ENCODE measurements at regions not wholly inside any gene's neighbourhood (a gene's known extent, or its start where the extent isn't known, plus 50 kb on each side); places are given as distances from the start of the nearest gene placed in this dataset.

DNA sequence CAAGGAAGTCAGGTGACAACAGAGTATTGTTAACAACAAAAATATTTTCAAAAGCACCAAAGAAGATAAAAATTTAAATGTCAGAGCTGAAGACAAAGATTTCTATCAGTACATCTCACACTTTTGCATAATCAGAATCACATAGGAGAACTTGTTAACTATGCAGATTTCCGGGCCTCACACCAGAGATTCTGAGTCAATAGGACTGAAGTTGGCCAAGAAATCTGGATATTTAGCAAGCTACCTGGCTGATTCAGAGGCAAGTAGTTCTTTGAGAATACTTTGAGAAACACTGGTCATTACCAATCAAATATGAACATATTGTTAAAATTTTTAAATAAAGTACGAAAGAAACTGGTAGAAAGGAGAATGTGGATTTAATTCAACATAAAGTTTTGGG lies 80.5 kb upstream of the GLIS3 start:
- Mint-ChIP-seq H3K9me3 (ENCODE audit: low read depth, unreplicated experiment) (no peaks in the 10 kb centered on the region), H3K27ac (ENCODE audit: unreplicated experiment) (no peak overlapping the region), H3K36me3 (ENCODE audit: insufficient read depth, unreplicated experiment) (peaks cover 4% of the 10 kb centered on the region), H3K4me1 (ENCODE audit: low read depth, unreplicated experiment) (no peaks in the 10 kb centered on the region), H3K4me3 (ENCODE audit: low read depth, unreplicated experiment) (no peak overlapping the region), H3K27me3 (ENCODE audit: unreplicated experiment) (no peaks in the 10 kb centered on the region)
- intact Hi-C loops (cut with micrococcal nuclease; ENCODE audit: unreplicated experiment) = loop anchor here (10.0 kb wide), 1 partner anchor 164 kb away; no protein-coding TSS in a partner anchor
- no peak for DNase-seq
- CTCF ChIA-PET = no interaction called here
- TF ChIP-seq, protein P1, sequence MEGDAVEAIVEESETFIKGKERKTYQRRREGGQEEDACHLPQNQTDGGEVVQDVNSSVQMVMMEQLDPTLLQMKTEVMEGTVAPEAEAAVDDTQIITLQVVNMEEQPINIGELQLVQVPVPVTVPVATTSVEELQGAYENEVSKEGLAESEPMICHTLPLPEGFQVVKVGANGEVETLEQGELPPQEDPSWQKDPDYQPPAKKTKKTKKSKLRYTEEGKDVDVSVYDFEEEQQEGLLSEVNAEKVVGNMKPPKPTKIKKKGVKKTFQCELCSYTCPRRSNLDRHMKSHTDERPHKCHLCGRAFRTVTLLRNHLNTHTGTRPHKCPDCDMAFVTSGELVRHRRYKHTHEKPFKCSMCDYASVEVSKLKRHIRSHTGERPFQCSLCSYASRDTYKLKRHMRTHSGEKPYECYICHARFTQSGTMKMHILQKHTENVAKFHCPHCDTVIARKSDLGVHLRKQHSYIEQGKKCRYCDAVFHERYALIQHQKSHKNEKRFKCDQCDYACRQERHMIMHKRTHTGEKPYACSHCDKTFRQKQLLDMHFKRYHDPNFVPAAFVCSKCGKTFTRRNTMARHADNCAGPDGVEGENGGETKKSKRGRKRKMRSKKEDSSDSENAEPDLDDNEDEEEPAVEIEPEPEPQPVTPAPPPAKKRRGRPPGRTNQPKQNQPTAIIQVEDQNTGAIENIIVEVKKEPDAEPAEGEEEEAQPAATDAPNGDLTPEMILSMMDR (IDR thresholded peaks at IDR 0.05; ENCODE audit: unreplicated experiment) = no peak
- BruUV-seq (replicated peaks) = no TSS peak

GRCh38 chr9:4375424-4376200 lies 75.7 kb upstream of the GLIS3 start:
- CTCF ChIA-PET = interaction anchor here (0.6 to 1.6 kb wide), 2 partner anchors 60 to 216 kb away, joined by 3 to 5 read pairs; no protein-coding TSS in a partner anchor
- Mint-ChIP-seq H3K27ac (ENCODE audit: unreplicated experiment) (no peak overlapping the region), H3K36me3 (ENCODE audit: insufficient read depth, unreplicated experiment) (no peaks in the 10 kb centered on the region), H3K4me3 (ENCODE audit: low read depth, unreplicated experiment) (no peak overlapping the region), H3K27me3 (ENCODE audit: unreplicated experiment) (no peaks in the 10 kb centered on the region), H3K4me1 (ENCODE audit: low read depth, unreplicated experiment) (peaks cover 6% of the 10 kb centered on the region), H3K9me3 (ENCODE audit: low read depth, unreplicated experiment) (no peaks in the 10 kb centered on the region)
- no peak for DNase-seq
- intact Hi-C loops (cut with micrococcal nuclease; ENCODE audit: unreplicated experiment) = loop anchor here (10.0 kb wide), 1 partner anchor 641 kb away; no protein-coding TSS in a partner anchor
- no TSS peak for BruUV-seq (replicated peaks)
- TF ChIP-seq, protein P1 (IDR thresholded peaks at IDR 0.05; ENCODE audit: unreplicated experiment) = no peak

- H3K9me3 Mint-ChIP-seq (ENCODE audit: low read depth, unreplicated experiment) = no peaks in the 10 kb centered on the region
- CTCF ChIA-PET = no interaction called here
- peaks cover 6% of the 10 kb centered on the region for H3K4me1 Mint-ChIP-seq (ENCODE audit: low read depth, unreplicated experiment)
- no peaks in the 10 kb centered on the region for H3K36me3 Mint-ChIP-seq (ENCODE audit: insufficient read depth, unreplicated experiment)
- TF ChIP-seq, protein P1 (IDR thresholded peaks at IDR 0.05; ENCODE audit: unreplicated experiment) = no peak
- no TSS peak for BruUV-seq (replicated peaks)
- H3K4me3 Mint-ChIP-seq (ENCODE audit: low read depth, unreplicated experiment) = no peak overlapping the region
- no peak for DNase-seq
- no peaks in the 10 kb centered on the region for H3K27me3 Mint-ChIP-seq (ENCODE audit: unreplicated experiment)
- intact Hi-C loops (cut with micrococcal nuclease; ENCODE audit: unreplicated experiment) = loop anchor here (10.0 kb wide), 1 partner anchor 636 kb away; no protein-coding TSS in a partner anchor
- no peak overlapping the region for H3K27ac Mint-ChIP-seq (ENCODE audit: unreplicated experiment)
Observed at GRCh38 chr9:4371108-4371507, 71.2 kb upstream of the GLIS3 start.

GRCh38 chr9:4370501-4370900 lies 70.6 kb upstream of the GLIS3 start:
- no TSS peak for BruUV-seq (replicated peaks)
- DNase-seq = no peak
- CTCF ChIA-PET = no interaction called here
- no peaks in the 10 kb centered on the region for H3K36me3 Mint-ChIP-seq (ENCODE audit: insufficient read depth, unreplicated experiment)
- no peak overlapping the region for H3K27ac Mint-ChIP-seq (ENCODE audit: unreplicated experiment)
- no peaks in the 10 kb centered on the region for H3K27me3 Mint-ChIP-seq (ENCODE audit: unreplicated experiment)
- no peaks in the 10 kb centered on the region for H3K9me3 Mint-ChIP-seq (ENCODE audit: low read depth, unreplicated experiment)
- peaks cover 6% of the 10 kb centered on the region for H3K4me1 Mint-ChIP-seq (ENCODE audit: low read depth, unreplicated experiment)
- H3K4me3 Mint-ChIP-seq (ENCODE audit: low read depth, unreplicated experiment) = no peak overlapping the region
- TF ChIP-seq, protein P1 (IDR thresholded peaks at IDR 0.05; ENCODE audit: unreplicated experiment) = no peak
- intact Hi-C loops (cut with micrococcal nuclease; ENCODE audit: unreplicated experiment) = loop anchor here (10.0 kb wide), 1 partner anchor 636 kb away; no protein-coding TSS in a partner anchor
